ENCODE measurements at regions not wholly inside any gene's neighbourhood (a gene's known extent, or its start where the extent isn't known, plus 50 kb on each side); places are given as distances from the start of the nearest gene placed in this dataset.
A peak's percentile ranks its signal among the peaks of the same experiment; 100 is the strongest.

- DNase-seq = no peak
Measured at GRCh38 chr5:74196233-74196632, 444.3 kb downstream of the ENC1 start.

DNA sequence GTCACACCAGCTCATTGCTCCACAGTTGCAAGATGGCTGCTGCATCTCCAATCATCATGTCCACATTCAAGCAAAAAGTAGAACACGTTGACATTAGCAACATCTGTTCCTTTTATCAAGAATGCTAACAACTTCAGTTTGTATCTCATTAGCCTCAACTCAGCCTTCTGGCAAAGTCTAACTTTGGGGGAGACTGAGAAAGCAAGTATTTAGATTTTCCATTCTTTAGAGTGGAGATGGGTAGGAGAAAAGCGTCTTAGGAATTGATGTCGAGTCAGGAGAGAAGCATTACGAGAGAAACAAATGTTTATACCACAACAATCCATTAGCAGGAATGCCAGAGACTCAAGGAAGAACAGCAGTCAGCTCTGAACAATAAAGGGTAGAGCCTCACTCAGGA, 446.3 kb downstream of the ENC1 start:
- DNase-seq = no peak

- peak; percentile 73 to 88 (median 80) for DNase-seq
Measured at GRCh38 chr5:74192606-74193299, 447.8 kb downstream of the ENC1 start.

DNA sequence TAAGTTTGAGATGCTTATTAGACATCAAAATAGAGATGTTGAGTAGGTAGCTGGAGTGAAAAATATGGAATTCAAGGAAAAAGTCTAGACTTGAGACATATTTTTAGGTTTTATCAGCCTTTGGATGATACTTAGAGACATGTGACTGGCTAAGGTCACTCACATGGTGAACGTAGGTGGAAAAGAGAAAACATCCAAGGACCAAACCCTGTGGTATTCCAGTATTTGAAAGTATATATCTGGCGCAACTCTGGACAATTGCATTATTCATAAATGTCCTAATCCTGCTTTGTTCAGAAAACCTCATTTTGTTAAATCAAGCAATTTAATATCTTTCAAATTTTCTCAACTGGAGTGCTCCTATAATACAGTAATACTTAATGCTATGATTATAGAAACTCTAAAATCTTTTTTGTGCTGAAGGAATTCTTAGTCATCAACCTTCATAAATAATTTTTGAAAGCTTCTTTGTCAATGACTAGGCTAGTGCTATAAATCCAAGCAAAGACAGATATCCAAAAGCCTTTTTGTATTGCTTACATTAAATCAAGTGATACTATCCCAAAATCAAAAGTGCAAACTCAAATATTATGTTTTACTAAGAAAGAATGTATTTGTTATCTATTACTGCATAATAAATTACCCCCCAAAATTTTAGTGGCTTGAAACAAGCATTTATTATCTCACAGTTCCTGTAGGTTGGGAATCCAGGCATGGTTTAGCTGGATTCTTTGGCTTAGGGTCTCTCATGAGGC, 452.0 kb downstream of the ENC1 start:
- no peak for DNase-seq

GRCh38 chr5:74187757-74188156, 452.8 kb downstream of the ENC1 start:
- no peak for DNase-seq

DNA sequence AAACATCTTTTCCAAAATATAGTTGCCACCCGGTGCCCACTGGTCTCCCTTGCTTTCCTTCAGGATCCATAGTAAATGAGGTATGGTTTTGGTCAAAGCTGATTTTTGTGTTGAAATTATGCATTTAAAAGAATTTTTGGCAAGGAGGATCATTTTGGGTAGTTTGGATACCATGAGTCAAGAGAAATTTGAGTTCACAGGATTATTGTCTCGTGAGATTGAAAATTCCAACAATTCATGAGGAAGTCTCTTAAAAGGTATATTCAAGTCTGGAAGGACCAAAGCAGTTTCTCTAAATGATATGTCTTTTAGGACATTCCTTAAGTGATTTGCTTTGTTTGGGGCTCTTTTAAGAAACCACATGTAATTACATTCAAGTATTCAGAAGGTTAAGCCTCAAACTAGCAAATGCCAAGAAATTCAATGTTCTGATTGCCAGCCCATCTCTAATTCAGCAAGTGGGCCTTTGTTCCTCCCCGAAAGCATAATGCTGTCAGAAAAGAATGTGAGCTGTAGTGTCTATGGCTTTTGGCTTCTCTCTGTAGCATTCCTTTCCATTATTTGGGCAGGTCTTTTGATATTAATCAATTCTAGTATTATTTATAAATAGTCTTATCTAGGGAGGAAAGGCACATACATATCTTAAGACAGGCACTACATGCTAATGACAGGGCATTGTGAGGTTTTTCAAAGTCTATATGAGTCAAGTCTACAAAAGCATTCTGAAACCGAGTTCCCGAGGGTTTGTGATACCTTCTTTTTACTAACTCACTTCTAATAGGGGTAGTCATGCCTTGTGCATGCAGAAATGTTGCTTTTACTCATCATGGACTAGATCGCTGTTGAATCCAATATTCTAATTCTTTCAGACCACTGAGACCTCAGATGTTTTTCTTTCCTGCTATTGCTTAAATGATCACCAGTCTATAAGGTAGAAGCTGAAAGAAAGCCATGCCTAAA, 453.9 kb downstream of the ENC1 start:
- DNase-seq = peak in 1 of 3 donors; percentile 59

DNA sequence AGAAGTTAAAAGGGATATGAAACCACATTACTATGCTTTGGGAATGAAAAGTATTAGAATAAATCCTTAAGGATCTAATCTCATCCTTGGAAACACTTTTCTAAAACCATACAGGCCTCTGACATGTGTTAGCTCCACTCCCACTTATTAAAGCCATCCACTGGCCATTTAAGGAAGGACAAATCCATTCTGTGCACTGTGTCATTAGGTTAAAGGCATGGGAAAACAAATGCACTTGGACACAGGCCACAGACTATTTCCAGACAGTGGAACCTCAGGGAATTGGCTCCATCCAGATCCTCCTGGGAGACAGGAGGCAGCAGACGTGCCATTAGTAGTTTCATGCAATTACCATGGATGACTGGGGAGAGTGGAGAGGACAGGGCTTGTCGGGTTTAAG, 454.9 kb downstream of the ENC1 start:
- peak in 1 of 3 donors; percentile 48 for DNase-seq

DNA sequence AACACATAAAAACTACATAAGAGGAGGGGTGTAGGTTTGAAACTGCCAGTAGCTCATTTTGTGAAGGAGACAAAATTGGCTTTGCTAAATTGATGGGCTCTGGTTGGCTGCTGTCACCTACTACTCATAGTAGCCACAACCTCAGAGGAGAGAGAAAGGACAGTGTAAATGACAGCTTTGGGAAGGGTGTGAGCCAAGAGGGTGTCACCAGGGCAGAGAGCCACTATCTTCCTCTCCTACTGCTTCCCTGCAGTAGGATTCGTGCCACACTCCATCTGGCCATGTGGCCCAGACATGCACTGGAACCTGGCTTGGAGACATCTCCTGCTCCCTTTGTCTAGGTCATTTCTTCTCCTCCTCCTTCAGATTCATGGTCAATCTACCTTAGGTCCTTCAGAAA, 455.9 kb downstream of the ENC1 start:
- no peak for DNase-seq

DNA sequence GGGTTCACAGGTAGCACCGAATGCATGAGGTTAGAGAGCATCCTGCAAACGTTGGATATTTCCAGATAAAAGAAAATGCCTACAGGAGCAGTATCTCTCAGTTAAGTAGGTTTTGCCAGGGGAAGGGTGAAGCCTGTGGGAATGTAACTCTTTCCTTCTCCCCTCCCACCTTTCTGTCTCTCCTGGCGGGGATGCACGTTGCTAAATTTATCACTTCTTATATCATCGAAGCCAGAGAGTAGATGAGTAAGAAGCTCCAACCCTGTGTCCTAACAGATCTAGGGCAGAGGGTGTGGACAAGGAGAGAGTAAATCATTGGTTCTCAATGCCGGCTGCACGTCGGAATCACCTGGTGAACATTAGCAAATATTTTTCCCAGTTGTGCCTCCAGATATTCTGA, 457.5 kb downstream of the ENC1 start:
- no peak for DNase-seq

DNA sequence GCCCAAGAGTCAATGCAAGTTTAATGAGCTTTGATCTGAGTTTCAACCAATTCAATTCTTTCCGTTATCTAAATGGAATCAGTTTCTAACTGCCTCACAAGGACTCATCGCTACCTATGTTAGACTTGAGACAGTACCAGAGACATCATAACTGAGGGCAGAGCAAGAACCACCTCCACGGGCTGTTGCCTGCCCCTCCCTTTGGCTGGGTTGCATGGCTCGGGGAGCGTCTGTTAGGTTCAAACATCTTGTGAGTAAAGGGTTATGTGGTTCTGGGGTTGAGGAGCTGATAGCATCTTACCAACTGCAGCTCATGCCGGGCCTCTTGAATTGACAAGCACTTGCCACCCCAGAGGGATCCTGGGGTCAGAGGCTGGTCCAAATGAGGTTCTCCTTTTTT, 457.9 kb downstream of the ENC1 start:
- DNase-seq = no peak

GRCh38 chr5:74179701-74180100, 460.8 kb downstream of the ENC1 start:
- no peak for DNase-seq

- peak; percentile 58 to 77 (median 77) for DNase-seq
Measured at GRCh38 chr5:74179179-74179578, 461.3 kb downstream of the ENC1 start.

GRCh38 chr5:74177961-74178360, 462.6 kb downstream of the ENC1 start:
- peak in 1 of 3 donors; percentile 48 for DNase-seq

DNA sequence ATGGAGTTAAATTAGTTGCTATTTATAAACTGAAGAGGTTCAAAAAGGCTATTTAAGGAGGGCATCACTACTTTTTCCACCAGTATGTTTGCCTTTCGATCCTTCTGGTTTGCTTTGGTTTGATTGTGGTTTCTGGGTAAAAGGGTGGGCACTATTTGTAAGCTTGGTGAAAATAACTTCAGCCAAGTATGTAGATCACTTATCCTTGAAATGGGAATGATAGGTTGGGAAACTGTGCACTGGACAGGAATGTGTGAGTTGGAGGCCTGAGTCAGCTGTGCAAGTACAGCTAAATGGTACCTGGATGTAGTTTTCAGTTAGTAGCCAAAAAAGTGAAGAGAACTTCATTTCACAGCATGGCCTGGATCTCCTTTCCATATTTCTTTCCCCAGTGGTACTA, 466.2 kb downstream of the ENC1 start:
- no peak for DNase-seq

DNA sequence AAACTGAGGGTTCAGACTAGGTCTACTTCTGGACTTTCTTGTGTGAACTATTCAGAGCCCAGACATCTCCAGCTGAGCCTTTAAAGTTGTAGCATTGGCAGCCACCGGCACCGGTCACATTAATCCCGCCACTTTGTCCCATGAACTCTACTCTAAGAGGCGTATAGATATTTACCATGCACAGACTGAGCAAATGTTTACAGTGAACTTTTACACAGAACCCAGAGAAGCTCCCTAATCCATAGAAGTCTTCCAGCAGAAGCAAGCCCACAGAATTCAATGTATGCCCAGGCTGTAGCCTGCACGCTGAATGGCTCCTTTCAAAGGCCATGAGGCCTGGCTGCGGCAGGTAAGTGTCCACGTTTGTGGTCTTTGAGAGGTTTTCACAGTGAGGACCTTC, 466.9 kb downstream of the ENC1 start:
- DNase-seq = no peak

GRCh38 chr5:74173241-74173640, 467.3 kb downstream of the ENC1 start:
- DNase-seq = no peak

DNA sequence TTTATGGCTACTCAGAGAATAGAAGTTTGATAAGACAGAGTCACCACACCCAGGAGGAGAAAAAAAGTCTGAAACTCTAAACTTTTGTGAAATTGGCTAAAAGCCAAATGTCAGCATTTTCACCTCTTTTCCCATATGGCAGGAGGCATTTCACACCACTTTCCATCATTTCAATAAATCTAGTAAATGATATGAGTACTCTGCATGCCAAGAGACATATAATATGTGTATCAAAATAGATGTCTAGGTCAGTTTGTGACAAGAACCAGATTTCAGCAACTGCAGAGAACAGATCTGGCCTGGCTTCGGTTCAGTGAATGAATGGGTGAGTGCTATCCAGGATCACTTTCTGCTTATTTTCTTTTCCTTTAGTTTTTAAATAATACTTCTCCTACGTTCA, 470.8 kb downstream of the ENC1 start:
- DNase-seq = no peak

DNA sequence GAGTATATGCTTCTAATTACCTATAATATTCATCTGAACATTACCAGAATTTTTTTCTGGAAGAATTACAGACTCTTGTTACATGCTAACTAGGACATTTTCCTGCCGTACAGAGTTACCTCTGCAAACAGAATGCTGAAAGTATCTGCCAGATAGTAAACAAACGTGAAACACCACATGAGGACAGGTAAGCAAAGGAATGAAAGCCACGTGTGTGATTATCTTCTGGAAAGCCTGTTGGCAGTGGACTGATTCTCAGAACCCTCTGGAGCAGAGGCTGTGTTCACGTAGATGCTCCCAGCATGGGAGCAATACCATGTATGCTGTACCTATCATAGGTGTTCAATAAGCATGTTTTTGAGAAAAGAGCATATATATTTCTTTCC, 472.6 kb downstream of the ENC1 start:
- no peak for DNase-seq

DNA sequence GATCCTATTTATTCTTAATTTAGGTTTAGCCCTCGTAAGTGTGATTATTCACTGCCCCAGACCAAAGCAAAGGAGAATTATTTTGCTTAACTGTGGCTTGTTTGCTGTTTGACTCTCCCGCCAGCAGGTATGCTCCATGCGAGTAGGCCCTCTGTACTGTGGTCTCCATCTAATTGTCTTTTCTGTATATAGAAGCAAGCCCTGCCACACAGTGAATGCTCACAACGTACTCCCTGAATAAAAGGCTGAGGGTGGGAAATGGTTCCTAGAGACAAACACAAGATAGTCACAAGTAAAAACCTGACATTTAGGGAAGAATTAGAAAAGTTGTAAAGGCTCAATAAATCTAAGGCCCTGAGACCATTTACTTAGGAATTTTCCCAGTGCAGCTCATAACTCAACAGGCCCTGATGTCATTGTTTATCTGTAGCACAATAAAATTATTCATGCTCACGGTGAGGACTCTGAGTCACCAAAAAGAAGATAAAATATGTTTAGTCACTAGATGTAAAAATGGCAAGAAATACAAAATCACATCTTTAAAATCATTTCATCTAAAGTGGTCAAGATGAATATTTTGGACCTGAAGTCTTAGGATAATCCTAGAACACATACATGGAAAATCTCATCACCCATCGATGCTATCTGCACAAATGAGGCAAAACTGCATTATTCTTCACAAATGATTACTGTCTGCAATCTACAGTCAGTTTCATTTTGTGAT, 473.2 kb downstream of the ENC1 start:
- peak in 1 of 3 donors; percentile 67 for DNase-seq

GRCh38 chr5:74166064-74166463, 474.5 kb downstream of the ENC1 start:
- no peak for DNase-seq

DNA sequence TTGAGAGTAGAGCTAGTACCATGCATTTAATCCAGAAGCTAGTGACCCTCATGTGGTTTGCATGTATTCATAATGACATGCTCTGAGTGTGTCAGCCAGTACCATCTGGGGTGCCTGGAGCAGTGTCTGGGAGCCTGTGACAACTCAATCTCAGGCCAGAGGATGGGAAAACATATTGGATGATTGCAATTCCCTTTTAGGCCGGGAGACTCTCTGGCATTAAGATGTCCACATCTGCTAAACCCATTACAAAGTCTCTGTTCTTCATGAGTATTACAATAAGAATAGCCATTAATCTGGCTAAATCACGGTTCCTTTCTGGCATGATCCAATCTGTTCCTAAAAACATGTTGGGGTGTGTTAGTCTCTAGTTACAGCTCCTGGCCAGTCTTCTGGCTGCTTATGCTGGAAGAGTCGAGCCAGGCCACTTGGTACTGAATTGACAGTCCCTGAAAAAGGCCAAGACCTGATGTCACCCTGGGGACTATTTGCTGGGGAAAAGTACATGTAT, 475.7 kb downstream of the ENC1 start:
- DNase-seq = peak in 2 of 3 donors; percentile 87 to 94
